ENCODE measurements at regions not wholly inside any gene's neighbourhood (a gene's known extent, or its start where the extent isn't known, plus 50 kb on each side); places are given as distances from the start of the nearest gene placed in this dataset.
"Not testable (repeated sequence)": the region's sequence is repeated elsewhere in the genome, so short reads cannot be mapped to it uniquely, and the experiment has no call there.

- in situ Hi-C loops (cut with HindIII; ENCODE audit: low sequenced_read_pairs), result no loop called here
These were observed 174.3 kb downstream of the CPS1 start for GRCh38 chr2:210730672-210731071.

- in situ Hi-C loops (cut with HindIII; ENCODE audit: low sequenced_read_pairs), result not testable (repeated sequence)
These were observed 190.4 kb downstream of the CPS1 start for GRCh38 chr2:210746826-210747225.

GRCh38 chr2:210752532-210752931, 196.1 kb downstream of the CPS1 start:
- in situ Hi-C loops (cut with HindIII; ENCODE audit: low sequenced_read_pairs), result no loop called here

GRCh38 chr2:210753386-210753785, 197.0 kb downstream of the CPS1 start:
- in situ Hi-C loops (cut with HindIII; ENCODE audit: low sequenced_read_pairs), result no loop called here

GRCh38 chr2:210756855-210757254, 200.5 kb downstream of the CPS1 start:
- in situ Hi-C loops (cut with HindIII; ENCODE audit: low sequenced_read_pairs), result no loop called here

GRCh38 chr2:210762604-210763588, 206.5 kb downstream of the CPS1 start:
- in situ Hi-C loops (cut with HindIII; ENCODE audit: low sequenced_read_pairs), result no loop called here

GRCh38 chr2:210768329-210768910, 212.0 kb downstream of the CPS1 start:
- in situ Hi-C loops (cut with HindIII; ENCODE audit: low sequenced_read_pairs), result no loop called here

- in situ Hi-C loops (cut with HindIII; ENCODE audit: low sequenced_read_pairs), result no loop called here
These were observed 220.4 kb downstream of the CPS1 start for GRCh38 chr2:210776756-210777155.

GRCh38 chr2:210782222-210782621, 225.8 kb downstream of the CPS1 start:
- in situ Hi-C loops (cut with HindIII; ENCODE audit: low sequenced_read_pairs), result no loop called here

- in situ Hi-C loops (cut with HindIII; ENCODE audit: low sequenced_read_pairs), result not testable (repeated sequence)
These were observed 231.4 kb downstream of the CPS1 start for GRCh38 chr2:210787831-210788230.

GRCh38 chr2:210792000-210792399, 235.6 kb downstream of the CPS1 start:
- in situ Hi-C loops (cut with HindIII; ENCODE audit: low sequenced_read_pairs), result no loop called here

GRCh38 chr2:210795506-210795905, 239.1 kb downstream of the CPS1 start:
- in situ Hi-C loops (cut with HindIII; ENCODE audit: low sequenced_read_pairs), result no loop called here

- in situ Hi-C loops (cut with HindIII; ENCODE audit: low sequenced_read_pairs), result no loop called here
These were observed 241.8 kb downstream of the CPS1 start for GRCh38 chr2:210798180-210798579.

- in situ Hi-C loops (cut with HindIII; ENCODE audit: low sequenced_read_pairs), result no loop called here
These were observed 258.0 kb downstream of the CPS1 start for GRCh38 chr2:210814251-210815025.

- in situ Hi-C loops (cut with HindIII; ENCODE audit: low sequenced_read_pairs), result no loop called here
These were observed 260.4 kb downstream of the CPS1 start for GRCh38 chr2:210816769-210817168.

GRCh38 chr2:210818473-210818872, 262.1 kb downstream of the CPS1 start:
- in situ Hi-C loops (cut with HindIII; ENCODE audit: low sequenced_read_pairs), result no loop called here

- in situ Hi-C loops (cut with HindIII; ENCODE audit: low sequenced_read_pairs), result no loop called here
These were observed 277.0 kb downstream of the CPS1 start for GRCh38 chr2:210833403-210833802.

GRCh38 chr2:210839034-210839433, 282.6 kb downstream of the CPS1 start:
- in situ Hi-C loops (cut with HindIII; ENCODE audit: low sequenced_read_pairs), result no loop called here

- in situ Hi-C loops (cut with HindIII; ENCODE audit: low sequenced_read_pairs), result no loop called here
These were observed 283.1 kb downstream of the CPS1 start for GRCh38 chr2:210839450-210839849.

- in situ Hi-C loops (cut with HindIII; ENCODE audit: low sequenced_read_pairs), result no loop called here
These were observed 286.5 kb downstream of the CPS1 start for GRCh38 chr2:210842896-210843295.

- in situ Hi-C loops (cut with HindIII; ENCODE audit: low sequenced_read_pairs), result no loop called here
These were observed 287.6 kb downstream of the CPS1 start for GRCh38 chr2:210844016-210844415.

All from endothelial cell of hepatic sinusoid (primary cell).